GM13977 (cell line): ENCODE measurements at regions not wholly inside any gene's neighbourhood (a gene's known extent, or its start where the extent isn't known, plus 50 kb on each side); places are given as distances from the start of the nearest gene placed in this dataset.

Source experiments
- DNase-seq: peaks from one replicate; pipeline ENCODE4 v3.0.0; 2012; ENCODE audit warnings: low spot score
- CTCF ChIP-seq: IDR thresholded peaks from 2 replicates; pipeline ENCODE4 v1.5.1; 2012; ENCODE audit warnings: mild to moderate bottlenecking, control low read depth; ENCODE audit not compliant: insufficient read depth; ENCODE audit errors: extremely low read depth, missing control alignments
- in situ Hi-C: fragments of 300-500 bp; cut with MboI; formaldehyde crosslinking; loops from one replicate; pipeline ENCODE4 v1.12.0; 2022; ENCODE audit warnings: low sequenced_read_pairs, low pct_unique_long_range_greater_than_20kb, mixed read lengths, inconsistent platforms; ENCODE audit not compliant: unreplicated experiment

DNA sequence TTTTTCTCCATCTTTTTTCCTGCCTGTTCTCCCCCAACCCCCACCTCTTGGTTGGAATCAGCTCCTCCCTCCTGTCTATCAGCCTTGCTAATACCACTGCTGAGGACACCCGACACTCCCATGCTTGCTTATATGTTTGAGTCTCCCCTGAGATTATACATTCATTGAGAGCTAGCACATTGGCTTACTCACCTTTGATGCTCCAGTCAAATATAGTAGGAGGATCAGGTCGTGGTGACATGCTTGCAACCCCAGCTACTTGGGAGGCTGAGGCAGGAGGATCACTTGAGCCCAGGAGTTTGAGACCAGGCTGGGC is 91.5 kb upstream of the CCBE1 start:
- no peak for TF ChIP-seq CTCF
- in situ Hi-C loops = no loop called here
- no peak for DNase-seq

- no peak for DNase-seq
- TF ChIP-seq CTCF = no peak
- in situ Hi-C loops = no loop called here
These were observed 91.0 kb upstream of the CCBE1 start for GRCh38 chr18:59787998-59788790.

DNA sequence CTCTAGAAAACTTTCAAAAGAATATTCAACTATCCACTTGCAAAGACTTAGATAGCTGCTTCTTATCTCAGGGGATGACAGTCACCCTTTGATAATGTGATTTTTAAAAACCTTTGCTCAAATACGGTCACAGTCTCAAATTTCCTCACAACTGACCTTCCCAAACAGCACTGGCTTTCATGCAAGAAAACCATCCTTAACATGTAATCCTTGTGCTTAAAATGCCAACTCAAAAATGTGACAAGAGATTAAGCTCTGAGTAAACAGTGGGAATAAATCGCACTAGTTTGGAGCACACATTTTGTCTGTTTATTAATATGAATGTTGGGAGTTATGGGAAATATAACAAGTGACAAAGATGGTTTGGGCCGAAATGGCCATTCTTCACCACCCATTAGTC is 87.5 kb upstream of the CCBE1 start:
- TF ChIP-seq CTCF = no peak
- no peak for DNase-seq
- in situ Hi-C loops = no loop called here

GRCh38 chr18:59783138-59783537 is 85.9 kb upstream of the CCBE1 start:
- TF ChIP-seq CTCF = peak; percentile 72
- in situ Hi-C loops = no loop called here
- DNase-seq = peak; percentile 65

DNA sequence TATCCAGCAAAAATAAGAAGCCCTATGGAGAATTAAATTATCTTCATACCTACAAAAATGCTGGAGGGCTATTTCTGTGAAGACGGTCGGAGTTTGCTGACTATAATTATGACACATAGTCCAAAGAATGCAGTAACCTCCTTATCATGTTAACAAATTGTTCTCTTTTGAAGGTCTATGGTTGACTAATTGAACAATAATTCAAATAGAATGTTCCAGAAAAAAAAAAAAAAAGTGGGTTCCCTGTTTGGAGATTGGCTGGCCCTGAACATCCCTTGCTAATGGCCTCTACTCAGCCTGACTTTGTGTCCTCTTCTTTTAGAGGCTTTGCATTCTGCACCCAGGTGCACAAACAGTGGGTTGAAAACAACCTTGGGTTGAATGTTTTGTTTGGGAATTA is 82.8 kb upstream of the CCBE1 start:
- in situ Hi-C loops = no loop called here

GRCh38 chr18:59778434-59778833 is 81.2 kb upstream of the CCBE1 start:
- no peak for TF ChIP-seq CTCF
- no peak for DNase-seq
- in situ Hi-C loops = no loop called here

More for the DNA sequence above, 82.8 kb upstream of the CCBE1 start:
- no peak for TF ChIP-seq CTCF
- no peak for DNase-seq
